HG03575 (cell line): ENCODE measurements at regions not wholly inside any gene's neighbourhood (a gene's known extent, or its start where the extent isn't known, plus 50 kb on each side); places are given as distances from the start of the nearest gene placed in this dataset.
"Not testable (repeated sequence)": the region's sequence is repeated elsewhere in the genome, so short reads cannot be mapped to it uniquely, and the experiment has no call there.

ENCODE experiments used
- ATAC-seq: cut with Tn5 transposase; IDR thresholded peaks from one replicate; pipeline ENCODE4 v1.9.1; 2021; ENCODE audit not compliant: unreplicated experiment, insufficient number of reproducible peaks, low FRiP score; ENCODE audit errors: extremely low read depth

- no peak for ATAC-seq
Measured at GRCh38 chr2:150280231-150280630, 207.2 kb downstream of the RND3 start.

GRCh38 chr2:150279686-150280085 is 207.8 kb downstream of the RND3 start:
- no peak for ATAC-seq

DNA sequence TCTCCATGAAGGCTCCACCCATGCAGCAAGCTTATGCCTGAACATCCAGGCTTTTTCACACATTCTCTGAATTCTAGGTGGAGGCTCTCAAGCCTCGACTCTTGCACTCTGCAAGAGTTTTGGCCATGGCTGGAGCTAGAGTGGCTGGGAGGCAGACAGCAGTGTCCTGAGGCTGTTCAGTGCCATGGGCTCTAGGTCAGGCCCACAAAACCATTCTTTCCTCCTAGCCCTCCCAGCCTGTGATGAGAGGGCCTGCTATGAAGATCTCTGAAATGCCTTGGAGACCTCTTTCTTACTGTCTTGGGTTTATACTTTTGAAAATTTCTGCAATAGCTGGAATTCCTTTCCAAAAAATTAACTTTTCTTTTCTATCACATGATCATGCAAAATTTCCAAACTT is 210.7 kb downstream of the RND3 start:
- ATAC-seq: no peak

- ATAC-seq: no peak
Measured at GRCh38 chr2:150274108-150274507, 213.4 kb downstream of the RND3 start.

- no peak for ATAC-seq
Measured at GRCh38 chr2:150271952-150272802, 215.3 kb downstream of the RND3 start.

GRCh38 chr2:150267651-150268415 is 219.6 kb downstream of the RND3 start:
- no peak for ATAC-seq

DNA sequence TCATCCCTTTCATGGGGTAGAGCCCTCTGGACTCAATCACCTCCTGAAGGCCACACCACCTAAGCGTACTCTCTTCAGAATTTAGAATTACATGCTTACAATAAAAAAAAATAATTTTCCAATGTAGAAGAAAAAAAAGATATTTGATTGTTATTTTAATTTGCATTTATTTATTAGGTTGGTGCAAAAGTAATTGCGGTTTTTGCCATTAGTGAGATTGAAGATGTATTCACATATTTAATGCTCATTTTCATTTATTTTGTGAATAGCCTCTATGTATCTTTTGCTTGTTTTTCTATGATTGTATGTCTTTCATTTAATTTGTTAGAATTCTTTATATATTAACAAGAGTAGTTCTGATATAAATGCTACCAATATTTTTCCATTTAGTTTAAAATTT is 220.5 kb downstream of the RND3 start:
- no peak for ATAC-seq

GRCh38 chr2:150264442-150264841 is 223.0 kb downstream of the RND3 start:
- ATAC-seq: no peak

GRCh38 chr2:150261691-150262090 is 225.8 kb downstream of the RND3 start:
- no peak for ATAC-seq

GRCh38 chr2:150260636-150261035 is 226.8 kb downstream of the RND3 start:
- no peak for ATAC-seq

DNA sequence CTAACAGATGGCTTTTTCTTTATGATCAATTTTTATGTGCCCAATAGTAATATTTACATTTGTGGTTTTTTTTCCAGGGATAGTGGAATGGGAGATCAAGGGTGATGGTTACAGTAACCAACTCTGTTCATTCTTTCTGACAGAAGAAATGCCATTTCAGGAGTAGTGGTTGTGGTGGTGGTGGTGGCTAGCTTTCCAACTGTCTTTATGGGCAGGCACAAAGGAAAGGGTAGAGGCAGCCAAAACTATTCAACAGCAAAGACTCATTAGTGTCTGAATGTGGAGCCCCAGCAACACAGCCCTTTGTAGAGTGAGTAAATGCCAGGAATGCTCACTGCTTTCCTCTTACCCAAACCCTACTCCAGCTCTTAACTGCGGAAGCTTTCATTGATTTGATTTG is 227.7 kb downstream of the RND3 start:
- ATAC-seq: no peak

- ATAC-seq: no peak
Measured at GRCh38 chr2:150258781-150259307, 228.6 kb downstream of the RND3 start.

GRCh38 chr2:150256736-150257135 is 230.7 kb downstream of the RND3 start:
- ATAC-seq: no peak

DNA sequence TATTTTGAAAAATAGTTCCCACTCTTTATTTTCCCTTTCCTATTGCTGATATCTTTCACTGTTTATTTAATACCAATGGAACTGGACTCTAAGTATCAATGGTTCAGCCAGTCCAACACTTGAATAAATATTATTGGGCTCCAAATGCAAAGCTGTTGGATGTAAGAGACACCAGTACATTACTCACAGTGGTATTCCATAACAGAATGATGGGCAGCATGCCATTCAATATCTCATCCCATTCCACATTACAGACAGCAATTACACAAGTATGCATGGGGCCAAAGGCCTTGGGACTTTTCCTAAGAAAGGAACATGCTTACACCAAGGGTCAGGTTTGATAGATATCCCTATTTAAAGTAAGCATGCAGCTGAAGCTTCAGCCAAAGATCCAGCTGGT is 231.9 kb downstream of the RND3 start:
- ATAC-seq: no peak

DNA sequence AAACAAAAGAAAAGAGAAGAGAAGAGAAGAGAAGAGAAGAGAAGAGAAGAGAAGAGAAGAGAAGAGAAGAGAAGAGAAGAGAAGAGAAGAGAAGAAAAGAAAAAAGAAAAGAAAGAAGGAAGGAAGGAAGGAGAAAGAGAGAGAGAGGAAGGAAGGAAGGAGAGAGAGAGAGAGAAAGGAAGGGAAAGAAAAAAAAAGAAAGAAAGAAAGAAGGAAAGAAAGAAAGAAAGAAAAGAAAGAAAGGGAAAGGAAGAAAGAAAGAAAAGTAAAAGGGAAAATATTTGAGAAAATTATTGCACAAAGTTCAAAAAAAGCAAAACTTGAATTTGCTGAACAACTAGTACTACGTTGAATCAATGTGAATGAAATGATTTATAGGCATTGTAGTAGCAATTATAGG is 237.7 kb downstream of the RND3 start:
- ATAC-seq: not testable (repeated sequence)

GRCh38 chr2:150247481-150247880 is 240.0 kb downstream of the RND3 start:
- ATAC-seq: no peak

GRCh38 chr2:150234787-150235446 is 252.6 kb downstream of the RND3 start:
- ATAC-seq: no peak

GRCh38 chr2:150232871-150233270 is 254.6 kb downstream of the RND3 start:
- no peak for ATAC-seq

- ATAC-seq: no peak
Measured at GRCh38 chr2:150232321-150232720, 255.1 kb downstream of the RND3 start.

DNA sequence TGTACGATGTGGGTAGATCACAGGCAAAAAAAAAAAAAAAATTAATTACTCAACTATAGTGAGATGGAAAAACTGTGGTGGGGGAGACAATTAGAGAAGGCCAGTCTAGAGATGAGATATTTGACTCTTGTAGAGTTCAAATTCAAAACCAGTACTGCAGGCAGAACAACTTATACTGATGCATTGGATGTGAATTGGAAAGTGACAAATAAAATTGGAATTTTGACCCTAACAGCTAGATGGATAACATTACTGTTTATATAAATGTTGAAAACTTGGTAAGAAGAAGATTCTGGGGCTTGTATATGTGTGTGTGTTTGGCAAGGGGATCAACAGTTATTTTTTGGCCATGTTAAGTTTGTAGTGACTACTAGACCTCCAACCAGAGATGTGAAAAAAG is 256.9 kb downstream of the RND3 start:
- no peak for ATAC-seq
